ENCODE measurements at regions not wholly inside any gene's neighbourhood (a gene's known extent, or its start where the extent isn't known, plus 50 kb on each side); places are given as distances from the start of the nearest gene placed in this dataset.
A peak's percentile ranks its signal among the peaks of the same experiment; 100 is the strongest.

DNA sequence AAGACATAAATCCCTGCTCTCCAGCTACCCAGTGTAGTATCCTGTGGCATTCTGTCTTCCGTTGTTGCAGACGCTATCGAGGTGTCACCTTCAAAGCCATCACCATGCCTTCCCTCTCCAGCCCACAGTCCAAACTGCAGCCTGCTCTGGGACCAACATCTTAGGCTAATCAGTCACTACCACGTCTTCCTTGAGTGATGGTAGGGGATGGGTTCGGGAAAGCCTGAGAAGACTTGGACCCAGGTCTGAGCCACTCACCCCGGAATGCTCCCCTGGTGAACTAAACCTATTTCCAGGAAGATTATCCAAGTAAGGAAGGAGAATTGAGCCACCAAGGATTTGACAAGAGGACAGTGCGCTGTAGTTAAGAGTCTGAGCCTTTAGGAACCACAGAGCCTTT is 52.9 kb upstream of the IRX1 start:
- DNase-seq (ENCODE audit: low spot score) = no peak

DNA sequence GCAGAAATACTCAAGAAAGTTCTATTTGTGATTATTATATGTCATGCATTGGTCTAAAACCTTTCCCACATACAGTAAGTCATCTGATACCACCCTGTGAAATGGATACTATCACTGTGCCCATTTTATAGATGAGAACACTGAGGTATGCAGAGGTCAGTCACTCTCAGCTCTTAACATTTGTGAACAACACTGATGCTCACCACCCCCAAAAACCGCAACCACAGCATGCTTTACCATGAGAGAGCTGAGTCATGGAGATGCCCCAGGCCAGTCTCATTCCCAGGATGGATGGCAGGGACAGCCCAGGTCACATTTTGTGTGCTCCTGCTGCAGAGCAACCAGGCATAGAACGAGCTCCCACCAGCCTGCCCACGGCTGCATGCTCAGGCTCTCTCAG is 53.5 kb upstream of the IRX1 start:
- DNase-seq (ENCODE audit: low spot score) = no peak

DNA sequence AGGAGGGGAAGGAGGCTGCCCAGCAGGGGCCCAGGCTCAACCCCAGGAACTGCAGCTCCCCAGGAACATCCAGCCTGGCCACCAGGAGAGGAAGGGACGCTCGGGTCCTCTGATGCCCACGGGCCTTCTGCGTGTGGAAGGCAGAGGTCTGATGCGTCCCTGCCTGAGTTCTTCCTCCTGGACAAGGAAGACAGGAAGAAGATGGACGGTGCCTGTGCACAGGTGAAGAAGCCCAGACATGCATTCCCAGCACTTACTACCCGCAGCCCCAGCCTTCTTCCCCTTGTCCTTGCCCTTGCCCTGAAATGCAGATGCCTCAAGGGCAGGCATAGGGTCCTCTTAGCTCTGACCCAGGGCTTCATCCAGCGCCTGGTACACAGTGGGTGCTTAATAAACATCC is 56.7 kb upstream of the IRX1 start:
- no peak for DNase-seq (ENCODE audit: low spot score)

DNA sequence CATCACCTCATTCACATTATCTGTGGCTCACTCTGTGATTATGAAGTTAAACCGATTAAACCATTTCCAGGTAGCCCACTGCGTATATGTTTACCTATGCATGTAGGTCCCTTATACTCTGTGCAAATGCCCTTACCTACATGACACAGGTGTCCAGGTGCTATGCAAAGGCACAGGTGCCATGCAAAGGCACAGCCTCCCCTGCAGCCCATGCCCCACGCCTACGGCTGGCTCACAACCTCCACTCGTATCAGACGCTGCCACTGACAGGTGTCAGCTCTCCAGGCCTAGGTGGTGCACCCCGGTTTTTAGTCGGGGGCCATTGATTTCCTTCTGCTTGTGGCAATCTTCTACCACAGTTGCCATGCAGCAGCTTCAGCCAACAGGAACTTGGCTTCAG is 57.7 kb upstream of the IRX1 start:
- DNase-seq (ENCODE audit: low spot score) = no peak

DNA sequence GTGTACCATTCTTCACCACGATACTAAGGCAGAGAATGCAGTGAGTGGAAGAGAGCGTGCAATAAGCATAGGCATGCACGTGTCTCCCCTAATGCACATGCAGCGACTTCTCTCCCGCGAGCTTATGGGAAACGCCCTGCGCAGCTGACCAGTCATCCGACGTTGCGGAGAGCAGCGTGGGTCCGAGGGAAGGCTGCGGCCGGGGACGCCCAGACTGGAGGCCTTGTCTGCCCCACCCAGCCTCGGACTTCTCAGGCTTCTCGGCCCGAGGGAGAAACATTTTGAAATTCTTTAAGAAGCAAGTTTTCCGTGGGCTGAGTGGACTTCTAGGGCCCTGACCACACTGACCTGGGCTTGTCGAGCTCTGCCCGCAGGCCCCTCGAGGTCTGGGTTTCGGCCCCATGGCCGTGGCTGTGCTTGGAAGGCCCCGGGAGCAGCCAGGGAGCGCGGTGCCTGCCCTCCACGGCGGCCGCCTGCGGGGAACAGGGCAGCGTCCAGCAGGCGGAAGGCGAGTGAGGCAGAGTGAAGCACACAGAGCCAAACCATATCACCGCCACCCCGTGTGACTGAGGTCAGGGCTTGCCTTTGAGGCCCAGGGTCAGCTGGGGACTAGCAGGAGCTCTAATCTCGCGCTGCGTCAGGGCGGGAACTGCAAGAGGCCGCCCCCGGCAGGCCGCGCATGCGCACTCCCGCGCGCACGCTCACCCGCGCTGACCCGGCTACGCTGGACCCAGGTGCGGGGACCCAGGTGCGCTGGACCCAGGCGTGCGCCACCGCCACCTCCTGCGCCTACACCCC is 60.0 kb upstream of the IRX1 start:
- no peak for DNase-seq (ENCODE audit: low spot score)

DNA sequence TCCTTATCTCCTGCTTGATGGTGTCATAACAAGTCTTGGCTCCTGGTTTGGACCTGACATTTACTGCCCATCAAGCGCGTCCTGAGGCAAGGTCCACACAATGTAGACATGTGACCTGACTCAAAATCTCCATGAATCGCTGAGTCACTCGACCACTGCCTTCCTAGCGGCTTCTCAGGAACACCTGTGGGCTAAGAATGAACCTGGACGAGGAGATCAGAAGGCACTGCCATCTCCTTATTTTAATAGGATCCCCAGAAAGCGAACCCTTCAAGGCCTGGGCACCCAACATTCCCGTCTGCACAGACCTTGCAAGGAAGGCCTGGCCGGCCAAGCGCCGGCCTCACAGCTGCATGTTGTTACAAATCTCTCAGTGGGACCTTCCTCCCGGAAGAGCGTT is 60.6 kb upstream of the IRX1 start:
- no peak for DNase-seq (ENCODE audit: low spot score)

DNA sequence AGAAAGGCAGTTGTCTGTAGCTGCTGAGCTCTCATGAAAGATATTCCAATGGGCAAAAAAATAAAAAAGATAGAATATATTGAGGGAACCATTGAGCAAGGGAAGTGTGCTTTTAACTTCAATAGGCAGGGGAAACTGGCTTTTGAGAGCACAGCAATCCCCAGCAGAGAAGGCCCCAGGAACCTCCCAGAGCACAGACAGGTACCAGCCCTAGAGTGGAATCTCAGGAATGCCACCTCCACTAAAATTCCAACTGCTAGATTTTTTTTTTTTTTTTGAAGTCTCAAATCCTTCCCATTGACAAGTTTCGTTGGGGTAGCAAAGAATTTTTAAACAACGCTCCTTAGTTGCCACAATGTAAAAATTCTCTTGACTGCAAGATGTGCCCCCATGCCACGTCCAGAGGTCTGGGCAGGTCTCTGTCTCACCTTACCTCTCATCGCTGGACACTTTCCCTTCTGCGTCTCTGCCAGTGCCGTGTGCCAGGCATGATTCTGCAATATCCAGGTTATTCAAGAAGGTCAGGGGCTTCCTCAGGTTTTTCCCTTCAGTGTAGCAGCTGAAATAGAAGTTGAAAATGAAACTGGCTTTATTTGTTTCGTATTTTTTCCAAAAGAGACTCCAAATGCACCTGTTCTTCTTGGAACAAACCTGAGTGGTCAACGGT is 64.2 kb upstream of the IRX1 start:
- peak; percentile 18 for DNase-seq (ENCODE audit: low spot score)

DNA sequence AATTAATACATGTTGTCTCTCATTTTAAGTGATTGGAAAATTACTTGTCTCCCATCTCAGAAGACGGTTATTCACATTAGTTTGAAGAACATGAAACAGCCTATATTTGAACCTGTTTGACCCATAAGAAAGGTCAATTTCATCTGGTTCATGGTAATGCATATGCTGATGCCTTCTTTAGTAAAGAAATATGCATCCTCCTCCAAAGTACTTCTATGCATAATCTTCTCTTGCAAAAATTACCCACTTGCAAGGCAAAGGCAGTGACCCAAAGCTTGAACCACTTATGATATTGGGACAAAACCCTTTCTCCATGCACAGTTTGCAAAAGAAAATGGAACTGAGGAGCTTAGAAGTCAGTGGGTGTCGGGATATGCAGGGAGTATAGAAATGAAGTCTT is 65.4 kb upstream of the IRX1 start:
- DNase-seq (ENCODE audit: low spot score) = no peak

DNA sequence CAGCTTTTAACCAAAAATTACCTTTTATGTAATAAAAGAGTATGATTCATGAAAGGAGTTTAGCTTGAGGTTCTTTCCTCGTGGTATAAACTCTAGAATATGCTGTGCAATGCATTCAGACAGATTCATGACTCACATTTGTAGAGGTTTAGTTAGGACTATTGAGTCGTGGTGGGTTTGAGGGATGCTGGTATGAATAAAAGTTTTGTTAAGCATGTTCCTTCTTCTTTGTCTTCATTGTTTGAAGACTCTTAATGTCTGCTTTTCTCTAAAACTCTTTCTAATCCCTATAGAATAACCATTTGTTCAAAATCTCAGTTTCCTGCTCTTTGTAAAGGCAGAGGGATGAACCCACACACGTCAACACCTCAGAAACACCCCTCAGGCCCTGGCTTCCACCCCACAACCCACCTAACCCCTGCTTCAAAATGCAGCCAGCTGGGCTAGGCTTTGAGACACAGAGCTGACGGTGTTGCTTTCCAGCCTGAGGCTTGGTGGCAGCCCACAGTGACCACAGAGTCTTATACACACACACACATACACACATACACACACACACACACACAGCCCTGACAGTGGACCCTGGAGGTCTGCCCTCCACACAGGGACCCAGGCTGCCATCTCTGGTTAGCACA is 69.0 kb upstream of the IRX1 start:
- no peak for DNase-seq (ENCODE audit: low spot score)

DNA sequence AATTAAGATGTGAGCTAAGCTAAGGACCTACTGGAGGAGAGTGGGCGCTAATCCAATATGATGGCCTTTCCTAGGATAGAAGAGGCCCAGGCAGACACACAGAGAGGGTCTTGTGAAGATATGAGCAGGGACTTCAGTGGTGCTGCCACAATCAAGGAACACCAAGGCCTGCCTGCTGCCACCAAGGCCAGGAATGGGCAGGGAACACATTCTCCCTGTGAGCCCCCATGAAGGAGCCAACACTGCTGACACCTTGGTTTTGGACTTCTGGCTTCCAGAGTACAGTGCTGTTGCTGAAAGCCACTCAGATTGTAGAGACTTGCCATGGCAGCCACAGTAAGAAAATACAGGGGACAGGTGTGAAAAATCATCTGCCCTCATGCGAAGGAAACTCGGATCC is 73.1 kb upstream of the IRX1 start:
- no peak for DNase-seq (ENCODE audit: low spot score)

DNA sequence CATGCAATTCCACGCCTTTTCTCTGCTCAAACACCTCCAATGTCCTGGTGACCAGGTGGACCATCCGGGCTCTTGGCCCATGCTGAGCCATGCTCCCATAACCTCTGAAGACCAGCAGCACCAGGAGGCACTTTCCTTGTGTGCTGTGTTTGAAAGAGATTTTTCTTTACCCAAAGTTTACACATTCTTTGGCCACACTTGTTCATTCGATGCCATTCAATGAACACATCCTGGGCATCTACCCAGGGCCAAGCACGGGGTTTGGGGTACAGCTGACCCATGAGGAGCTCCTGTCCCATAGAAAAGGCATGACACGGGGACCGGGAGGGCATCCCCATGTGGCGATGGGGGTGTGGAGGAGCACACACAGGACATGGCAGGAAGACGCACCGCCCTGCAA is 77.1 kb upstream of the IRX1 start:
- DNase-seq (ENCODE audit: low spot score) = no peak

DNA sequence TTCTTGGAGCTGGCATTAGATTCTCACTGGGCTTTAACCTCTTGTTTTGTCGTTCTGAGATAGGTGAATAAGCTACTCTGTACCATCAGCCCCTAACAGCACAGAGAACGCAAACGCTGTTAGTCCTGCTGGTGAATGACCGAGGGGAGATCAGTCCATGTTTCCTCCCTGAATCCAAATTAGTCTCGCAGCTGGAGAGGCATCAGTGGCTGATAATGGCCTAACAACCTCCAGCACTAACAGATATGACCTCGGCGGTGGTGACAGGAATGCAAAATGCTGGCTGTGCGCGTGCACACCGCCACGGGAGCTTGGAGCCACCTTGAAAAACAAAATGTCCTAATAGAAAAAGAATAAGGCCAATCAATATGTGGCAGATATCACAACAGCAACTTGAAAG is 77.6 kb upstream of the IRX1 start:
- DNase-seq (ENCODE audit: low spot score) = no peak

DNA sequence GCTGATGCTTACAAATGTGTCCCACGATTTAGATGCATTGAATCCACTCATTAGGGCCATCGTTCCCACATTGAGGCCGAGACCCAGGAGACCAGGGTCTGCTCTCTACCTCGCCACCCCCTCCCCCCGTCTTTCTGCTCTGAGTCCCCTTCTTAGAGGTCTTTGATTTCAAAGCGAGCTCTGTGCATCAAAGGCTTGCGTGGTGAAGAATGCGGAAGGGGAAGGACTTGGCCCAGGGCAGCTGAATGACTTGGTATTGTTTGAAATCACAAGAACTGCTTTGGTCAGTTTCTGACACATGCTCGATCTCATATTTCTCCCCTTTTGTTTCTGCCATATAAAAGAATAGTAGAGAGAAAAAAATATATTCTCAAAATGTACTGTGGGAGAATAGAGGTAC is 78.3 kb upstream of the IRX1 start:
- DNase-seq (ENCODE audit: low spot score) = no peak

DNA sequence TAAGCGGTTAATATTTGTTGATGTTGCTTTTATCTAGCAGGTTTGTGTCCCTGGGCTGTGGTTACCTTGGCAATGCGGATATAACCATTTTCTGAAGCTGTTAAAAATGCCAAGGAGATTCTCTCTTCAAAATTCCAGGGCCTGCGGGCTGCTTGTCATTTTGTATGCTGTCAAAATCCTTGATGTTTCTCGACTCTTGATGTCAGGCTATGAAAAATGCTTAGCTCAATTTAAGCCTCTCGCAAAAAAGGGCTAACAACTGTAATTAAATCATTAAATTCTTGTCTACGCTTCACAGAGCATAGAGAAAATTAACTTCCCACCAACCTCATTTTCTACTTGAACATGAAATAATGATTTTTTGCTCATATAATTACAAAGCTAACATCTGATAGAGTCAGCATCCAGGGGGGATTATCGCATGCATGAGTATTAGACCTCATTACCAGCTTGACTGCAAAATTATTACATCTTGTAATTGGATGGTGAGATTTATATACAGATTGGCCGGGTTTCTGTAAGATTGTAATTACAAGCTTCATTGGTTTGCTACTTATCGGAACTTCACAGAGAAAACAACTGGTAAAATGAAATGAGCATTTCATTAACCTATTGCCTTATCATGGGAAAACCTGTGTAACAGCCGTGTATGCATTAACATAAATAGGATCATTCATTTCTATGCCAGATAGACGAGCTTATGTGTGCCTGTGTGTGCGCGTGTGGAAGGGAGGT is 83.1 kb upstream of the IRX1 start:
- no peak for DNase-seq (ENCODE audit: low spot score)

DNA sequence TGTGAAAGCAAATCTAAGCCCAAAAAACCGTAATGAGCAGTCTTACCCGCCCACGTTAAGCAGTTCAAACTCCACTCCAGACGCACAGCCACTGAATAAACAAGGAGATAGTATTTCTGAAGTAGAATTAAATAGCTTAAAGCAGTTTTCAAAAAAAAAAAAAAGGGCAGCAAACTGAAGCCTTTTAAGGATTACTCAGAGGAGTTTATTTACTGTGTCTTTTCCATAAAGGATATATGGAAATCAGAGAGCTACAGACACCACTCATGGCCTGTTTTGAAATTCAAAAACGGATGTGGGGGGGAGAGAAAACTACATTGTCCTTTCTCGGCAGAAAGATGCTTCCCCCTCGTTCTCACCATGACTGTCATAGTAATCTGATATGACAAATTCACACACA is 83.7 kb upstream of the IRX1 start:
- DNase-seq (ENCODE audit: low spot score) = no peak

DNA sequence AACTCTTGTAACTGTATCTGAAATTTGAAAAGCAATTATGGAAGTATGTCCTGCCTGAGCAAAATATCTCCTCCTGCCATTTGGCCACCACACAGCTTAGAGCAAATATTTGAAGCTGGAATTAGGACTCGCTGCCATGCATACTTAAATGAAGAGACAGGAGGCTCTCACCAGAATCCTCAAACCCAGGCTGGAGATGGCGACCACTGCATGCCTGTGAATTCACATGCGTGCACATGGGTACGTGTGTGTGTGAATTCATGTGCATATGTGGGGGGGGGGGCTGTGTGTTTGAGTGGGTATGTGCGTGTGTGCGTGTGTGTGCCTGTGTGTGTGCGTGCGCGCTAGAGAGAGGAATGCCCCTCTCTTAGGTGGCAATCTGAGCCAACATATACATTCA is 84.1 kb upstream of the IRX1 start:
- no peak for DNase-seq (ENCODE audit: low spot score)

DNA sequence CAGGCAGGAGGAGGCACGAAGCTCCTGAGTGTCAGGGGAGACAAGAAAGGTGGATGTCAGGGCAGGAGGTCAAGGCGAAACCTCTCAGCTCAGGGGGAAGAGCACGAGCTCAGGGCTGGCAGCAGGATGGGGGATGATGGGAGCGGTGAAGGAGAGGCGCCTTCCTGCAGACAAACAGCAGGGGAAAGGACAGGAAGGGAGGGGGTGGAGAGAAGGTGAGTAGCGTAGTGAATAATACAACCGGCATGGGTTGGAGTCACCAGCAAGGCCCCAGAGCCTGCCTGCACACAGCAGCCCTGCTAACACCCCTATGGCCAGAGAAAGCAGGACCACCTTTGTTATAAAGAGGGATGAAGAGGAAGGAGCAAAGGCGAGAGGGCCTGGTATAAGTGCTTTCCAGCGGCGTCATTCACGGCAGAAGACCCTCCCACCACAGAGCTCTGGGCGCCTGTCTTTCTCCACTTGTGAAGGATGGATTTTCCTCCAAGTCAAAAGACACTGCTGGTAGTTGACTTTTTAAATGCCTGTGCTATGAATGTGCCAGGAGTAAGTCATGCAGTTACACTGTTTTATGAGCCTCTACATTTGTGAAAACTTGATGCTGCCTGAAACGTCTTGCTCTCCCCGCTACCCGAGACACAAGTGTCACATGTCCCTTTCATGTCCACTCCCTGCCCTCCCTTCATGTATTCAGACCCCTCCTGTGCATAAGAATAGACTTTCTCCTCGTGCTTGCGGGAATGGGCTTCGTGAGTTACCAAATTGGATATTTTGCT is 84.8 kb upstream of the IRX1 start:
- no peak for DNase-seq (ENCODE audit: low spot score)

DNA sequence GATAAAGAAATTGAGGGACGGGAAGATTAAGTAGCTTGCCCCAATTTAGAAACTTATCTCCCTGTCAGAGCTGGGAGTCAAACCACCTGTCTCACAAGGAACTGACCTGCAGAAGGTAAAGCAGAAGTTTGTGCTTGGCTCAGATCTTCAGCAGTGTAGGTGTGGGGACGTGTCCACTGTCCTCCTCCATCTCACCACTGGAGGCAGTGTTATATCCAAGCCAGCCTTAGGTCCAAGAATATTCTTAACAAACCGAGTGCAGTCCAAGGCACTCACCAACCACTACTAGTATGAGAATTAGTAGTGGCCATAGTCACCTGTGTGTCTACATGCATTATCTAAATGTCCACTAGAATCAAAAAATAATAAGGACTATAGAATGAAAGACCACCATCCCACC is 86.3 kb upstream of the IRX1 start:
- DNase-seq (ENCODE audit: low spot score) = peak; percentile 43

DNA sequence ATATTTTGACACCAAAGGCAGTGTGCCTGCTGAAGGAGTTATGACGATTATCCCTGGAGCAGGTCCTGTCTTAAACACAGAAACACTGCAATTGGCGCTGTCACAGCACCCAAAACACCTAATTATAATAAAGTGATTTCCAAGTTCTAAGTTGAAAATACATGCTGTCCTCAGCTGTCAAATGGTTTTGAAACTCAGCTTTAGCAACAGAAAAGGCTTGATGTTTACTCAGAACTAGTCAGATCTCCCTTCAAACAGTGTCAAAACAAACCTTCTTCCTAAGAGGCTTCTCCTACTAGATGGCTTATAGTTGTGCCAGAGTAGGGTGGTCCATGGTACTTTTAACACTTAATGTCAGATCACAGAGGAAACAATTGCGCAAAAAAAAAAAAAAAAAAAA is 87.2 kb upstream of the IRX1 start:
- no peak for DNase-seq (ENCODE audit: low spot score)

DNA sequence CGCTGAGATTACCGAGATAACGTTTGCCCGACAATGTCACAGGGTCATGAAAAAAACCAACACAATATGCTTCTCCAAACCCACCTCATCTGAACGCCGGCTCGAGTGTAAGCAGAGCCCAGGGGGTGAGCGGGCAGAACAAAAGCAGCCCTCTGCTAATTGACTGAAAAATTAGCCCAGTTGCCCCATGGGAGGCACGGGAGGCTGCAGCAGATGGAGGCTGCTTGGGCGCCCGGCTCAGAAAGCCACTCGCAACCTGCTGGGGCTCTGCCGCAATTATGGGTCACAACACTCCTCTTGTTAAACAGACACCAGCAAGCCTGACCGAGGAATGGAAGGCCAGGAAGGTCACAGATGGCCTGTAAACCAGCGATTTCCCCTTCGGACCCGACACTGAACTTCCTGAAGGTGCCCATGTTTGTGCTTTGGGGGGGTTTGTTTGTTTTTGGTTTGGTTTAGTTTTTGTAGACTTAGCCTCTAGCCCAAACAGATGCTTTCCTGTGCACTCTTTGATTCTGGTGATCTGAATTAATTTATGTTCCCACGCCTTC is 104.6 kb upstream of the IRX1 start:
- DNase-seq (ENCODE audit: low spot score) = no peak

DNA sequence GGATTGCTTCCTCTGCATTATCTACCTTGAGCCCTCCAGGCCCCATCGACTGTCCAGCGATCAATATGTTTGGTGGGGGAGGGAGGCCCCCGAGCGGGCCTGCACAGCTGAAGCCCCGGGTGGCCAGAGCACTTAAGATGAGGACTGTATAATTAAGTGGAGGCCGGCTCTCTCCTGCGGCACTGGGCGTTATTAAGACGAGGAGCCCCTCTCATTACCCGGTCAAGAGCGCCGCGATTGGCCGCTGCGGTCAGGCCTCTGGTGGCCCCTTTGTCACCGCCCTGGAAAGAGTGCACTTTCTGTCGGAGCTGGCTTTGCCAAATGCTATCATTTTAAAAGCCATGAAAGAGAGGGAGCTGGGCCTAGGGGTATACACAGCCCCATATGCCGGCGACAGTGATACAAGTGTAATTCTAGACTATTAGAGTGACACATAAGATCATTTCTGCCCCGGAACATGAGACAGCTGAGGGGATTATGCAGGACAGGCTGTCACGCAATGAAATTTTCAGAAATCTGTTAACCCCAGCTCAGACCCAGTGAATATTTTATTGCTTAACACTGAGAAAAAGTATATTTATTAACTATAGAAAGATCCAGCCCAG is 106.3 kb upstream of the IRX1 start:
- DNase-seq (ENCODE audit: low spot score) = no peak

All from HT-29 (cell line).